PC-9 (cell line): ENCODE measurements at regions not wholly inside any gene's neighbourhood (a gene's known extent, or its start where the extent isn't known, plus 50 kb on each side); places are given as distances from the start of the nearest gene placed in this dataset.
"Not testable (repeated sequence)": the region's sequence is repeated elsewhere in the genome, so short reads cannot be mapped to it uniquely, and the experiment has no call there.

Source experiments
- BruUV-seq: library from RNA; stranded (reverse); fragments of 400-500 nt; replicated peaks from 2 replicates; lab custom pipeline; 2021; lab: Mats Ljungman, UMichigan
- CTCF ChIA-PET: fragments of 300-600 bp; sonication (Branson Sonifier 250); formaldehyde crosslinking; loops from one replicate; lab custom pipeline; 2022; ENCODE audit warnings: antibody characterized with exemption; lab: Charles Lee
- POLR2A ChIA-PET: fragments of 300-600 bp; sonication (Branson Sonifier 250); formaldehyde crosslinking; loops from one replicate; lab custom pipeline; 2022; ENCODE audit warnings: antibody characterized with exemption; ENCODE audit not compliant: unreplicated experiment; lab: Charles Lee
- DNase-seq, 2 experiments: peaks; one replicate each; pipeline versions ENCODE4 v3.0.0 to v3.0.0-alpha.2; 2015 to 2022; ENCODE audit warnings: mixed read lengths in 1 of 2
- H2AFZ ChIP-seq: fragments of 200-600 bp; sonication (generic); 2 replicates; pipeline ENCODE4 v1.8.1; 2017; ENCODE audit warnings: antibody characterized with exemption
- H3F3A ChIP-seq: fragments of 200-600 bp; sonication (generic); 2 replicates; pipeline ENCODE4 v1.8.1; 2017; ENCODE audit warnings: antibody characterized with exemption, mild to moderate bottlenecking, low read depth; ENCODE audit not compliant: insufficient read depth
- H3K27ac ChIP-seq: fragments of 200-600 bp; sonication (generic); 2 replicates; pipeline ENCODE4 v1.6.1; 2016; ENCODE audit warnings: mixed run types
- H3K27me3 ChIP-seq: fragments of 200-600 bp; sonication (generic); 2 replicates; pipeline ENCODE4 v1.6.1; 2016; ENCODE audit warnings: low read depth, mixed run types; ENCODE audit not compliant: insufficient read depth
- H3K36me3 ChIP-seq: fragments of 200-600 bp; sonication (generic); 2 replicates; pipeline ENCODE4 v1.6.1; 2016; ENCODE audit warnings: low read depth, mixed run types
- H3K4me1 ChIP-seq: fragments of 200-600 bp; sonication (generic); replicated peaks from 2 replicates; pipeline ENCODE4 v1.6.1; 2016; ENCODE audit warnings: mixed run types; ENCODE audit not compliant: insufficient read depth
- H3K4me2 ChIP-seq: fragments of 200-600 bp; sonication (generic); 2 replicates; pipeline ENCODE4 v1.6.1; 2017; ENCODE audit warnings: mixed run types
- H3K4me3 ChIP-seq: fragments of 200-600 bp; sonication (generic); 2 replicates; pipeline ENCODE4 v1.6.1; 2016; ENCODE audit warnings: mixed run types
- H3K79me2 ChIP-seq: fragments of 200-600 bp; sonication (generic); 2 replicates; pipeline ENCODE4 v1.6.1; 2017; ENCODE audit warnings: low read depth, mixed run types
- H3K9me2 ChIP-seq: fragments of 200-600 bp; sonication (generic); 2 replicates; pipeline ENCODE4 v1.8.1; 2017; ENCODE audit warnings: mild to moderate bottlenecking; ENCODE audit not compliant: insufficient read depth
- H3K9me3 ChIP-seq: fragments of 200-600 bp; sonication (generic); 2 replicates; pipeline ENCODE4 v1.8.1; 2016; ENCODE audit warnings: low read depth; ENCODE audit not compliant: insufficient read depth
- H4K20me1 ChIP-seq: fragments of 200-600 bp; sonication (generic); 2 replicates; pipeline ENCODE4 v1.8.1; 2017; ENCODE audit not compliant: insufficient read depth
- intact Hi-C: fragments of 100-400 bp; cut with micrococcal nuclease; formaldehyde crosslinking; loops from one replicate; pipeline ENCODE4 v1.10.0; 2022; ENCODE audit not compliant: unreplicated experiment

- H3K27me3 ChIP-seq, POLR2A ChIA-PET, H3K9me2 ChIP-seq, H2AFZ ChIP-seq, DNase-seq, H3F3A ChIP-seq, H3K4me3 ChIP-seq, intact Hi-C loops, H3K27ac ChIP-seq, H3K4me2 ChIP-seq, H3K79me2 ChIP-seq, H4K20me1 ChIP-seq, BruUV-seq, H3K9me3 ChIP-seq, H3K36me3 ChIP-seq, CTCF ChIA-PET, H3K4me1 ChIP-seq: not testable (repeated sequence)
Measured at GRCh38 chr16:88176184-88176583, 206.6 kb upstream of the ZNF469 start.

- H3K36me3 ChIP-seq, H3F3A ChIP-seq, intact Hi-C loops, H4K20me1 ChIP-seq, H3K27ac ChIP-seq, CTCF ChIA-PET, H2AFZ ChIP-seq, H3K27me3 ChIP-seq, H3K79me2 ChIP-seq, H3K9me2 ChIP-seq, POLR2A ChIA-PET, BruUV-seq, H3K9me3 ChIP-seq, H3K4me1 ChIP-seq, H3K4me3 ChIP-seq, H3K4me2 ChIP-seq, DNase-seq: not testable (repeated sequence)
Measured at GRCh38 chr16:88176591-88177180, 206.1 kb upstream of the ZNF469 start.

- H3K79me2 ChIP-seq, H3F3A ChIP-seq, H3K4me2 ChIP-seq, H3K27ac ChIP-seq, POLR2A ChIA-PET, DNase-seq, H2AFZ ChIP-seq, H3K27me3 ChIP-seq, BruUV-seq, CTCF ChIA-PET, H4K20me1 ChIP-seq, H3K4me1 ChIP-seq, H3K9me2 ChIP-seq, intact Hi-C loops, H3K36me3 ChIP-seq, H3K9me3 ChIP-seq, H3K4me3 ChIP-seq: not testable (repeated sequence)
Measured at GRCh38 chr16:88178251-88178650, 204.5 kb upstream of the ZNF469 start.

GRCh38 chr16:88178896-88179295 is 203.9 kb upstream of the ZNF469 start:
- H3K79me2 ChIP-seq, H2AFZ ChIP-seq, H3F3A ChIP-seq, H3K4me2 ChIP-seq, DNase-seq, H3K9me2 ChIP-seq, intact Hi-C loops, H3K27me3 ChIP-seq, H3K9me3 ChIP-seq, H3K4me3 ChIP-seq, H4K20me1 ChIP-seq, CTCF ChIA-PET, H3K36me3 ChIP-seq, H3K4me1 ChIP-seq, BruUV-seq, POLR2A ChIA-PET, H3K27ac ChIP-seq: not testable (repeated sequence)

- H3K4me3 ChIP-seq, POLR2A ChIA-PET, H3K36me3 ChIP-seq, H2AFZ ChIP-seq, H4K20me1 ChIP-seq, H3F3A ChIP-seq, H3K4me1 ChIP-seq, H3K27ac ChIP-seq, H3K27me3 ChIP-seq, H3K9me2 ChIP-seq, BruUV-seq, H3K4me2 ChIP-seq, H3K9me3 ChIP-seq, H3K79me2 ChIP-seq, CTCF ChIA-PET, intact Hi-C loops: not testable (repeated sequence)
- DNase-seq, result peak in 1 of 2 experiments; percentile 40
Measured at GRCh38 chr16:88182967-88183881, 199.5 kb upstream of the ZNF469 start.

- intact Hi-C loops, H3F3A ChIP-seq, H3K79me2 ChIP-seq, BruUV-seq, H3K27me3 ChIP-seq, H3K9me3 ChIP-seq, H3K4me2 ChIP-seq, H3K9me2 ChIP-seq, DNase-seq, CTCF ChIA-PET, POLR2A ChIA-PET, H2AFZ ChIP-seq, H3K36me3 ChIP-seq, H4K20me1 ChIP-seq, H3K27ac ChIP-seq, H3K4me3 ChIP-seq, H3K4me1 ChIP-seq: not testable (repeated sequence)
Measured at GRCh38 chr16:88184053-88184452, 198.7 kb upstream of the ZNF469 start.

- H3K4me2 ChIP-seq, POLR2A ChIA-PET, H3K9me3 ChIP-seq, H3K4me1 ChIP-seq, H3K79me2 ChIP-seq, CTCF ChIA-PET, BruUV-seq, H3K27me3 ChIP-seq, H4K20me1 ChIP-seq, H3K27ac ChIP-seq, H3F3A ChIP-seq, intact Hi-C loops, H3K9me2 ChIP-seq, DNase-seq, H2AFZ ChIP-seq, H3K36me3 ChIP-seq, H3K4me3 ChIP-seq: not testable (repeated sequence)
Measured at GRCh38 chr16:88184566-88185355, 198.0 kb upstream of the ZNF469 start.
